ENCODE measurements at regions not wholly inside any gene's neighbourhood (a gene's known extent, or its start where the extent isn't known, plus 50 kb on each side); places are given as distances from the start of the nearest gene placed in this dataset.

- ChIA-PET RAD21 (ENCODE audit: unreplicated experiment) (no interaction called here), SMC1A (ENCODE audit: uncharacterized antibody, unreplicated experiment) (no interaction called here), POLR2A (no interaction called here), CTCF (no interaction called here)
- intact Hi-C loops (cut with micrococcal nuclease; ENCODE audit: unreplicated experiment) (no loop called here), in situ Hi-C loops (cut with MboI) (no loop called here)
- no peaks in the 10 kb centered on the region; the same call in 2 of the 3 replicates for H3K9me3 ChIP-seq (replicated peaks; ENCODE audit: control insufficient read depth, insufficient read depth, low read length)
- no peak overlapping the region for H3K27ac ChIP-seq (ENCODE audit: control insufficient read depth, insufficient read depth)
- H2AFZ ChIP-seq (ENCODE audit: control insufficient read depth, low read depth, low read length) = no peak overlapping the region
- WGBS (ENCODE audit: insufficient coverage, insufficient replicate concordance, low lambda C conversion rate, missing lambda C conversion rate) = 39% methylated on average over 2 of the region's 2 CpGs
- no peaks in the 10 kb centered on the region for H3K36me3 ChIP-seq (ENCODE audit: control insufficient read depth in 2 of 2, insufficient read depth in 2 of 2, low read length in 1 of 2)
- no peaks in the 10 kb centered on the region for H3K79me2 ChIP-seq (ENCODE audit: control insufficient read depth, insufficient read depth, low read length)
- no TSS peak for BruUV-seq (replicated peaks)
- FAIRE-seq (no peak), ATAC-seq (no peak), DNase-seq (ENCODE audit: low read depth, low spot score) (no peak)
- H3K4me3 ChIP-seq = no peak overlapping the region
- H3K4me2 ChIP-seq (ENCODE audit: control insufficient read depth, insufficient read depth) = no peak overlapping the region
- H3K4me1 ChIP-seq (ENCODE audit: control insufficient read depth, insufficient read depth, low read length) = no peaks in the 10 kb centered on the region
- H3K9ac ChIP-seq (ENCODE audit: control insufficient read depth, insufficient read depth, low read length) = no peak overlapping the region
- H3K27me3 ChIP-seq (replicated peaks in 1 of 2; ENCODE audit: control insufficient read depth in 2 of 2, insufficient read depth in 2 of 2, low read length in 1 of 2) = peaks cover 0 to 2% of the 10 kb centered on the region in 2 experiments; a peak in 1 of 4 replicates
- H4K20me1 ChIP-seq (ENCODE audit: control insufficient read depth, insufficient read depth) = no peaks in the 10 kb centered on the region
- TF ChIP-seq EP300 (IDR thresholded peaks at IDR 0.05; ENCODE audit: borderline replicate concordance in 1 of 2, control insufficient read depth in 1 of 2, low read depth in 2 of 2, low read length in 2 of 2) = no peak
- no peak for TF ChIP-seq MYC (IDR thresholded peaks at IDR 0.05; ENCODE audit: insufficient read depth, insufficient read length, insufficient replicate concordance, low read length, severe bottlenecking)
- no peak for TF ChIP-seq RELB (IDR thresholded peaks at IDR 0.05; ENCODE audit: low read depth)
- no peak for TF ChIP-seq WRNIP1 (IDR thresholded peaks at IDR 0.05; ENCODE audit: borderline replicate concordance, low read depth, low read length)
- TF ChIP-seq MEF2B (IDR thresholded peaks at IDR 0.05; ENCODE audit: partially characterized antibody, poor library complexity, severe bottlenecking) = no peak
- no peak for TF ChIP-seq REST (IDR thresholded peaks at IDR 0.05; ENCODE audit: low read depth, low read length)
- TF ChIP-seq GABPA (IDR thresholded peaks at IDR 0.05; ENCODE audit: low read depth) = no peak
- no peak for TF ChIP-seq RB1 (IDR thresholded peaks at IDR 0.05; ENCODE audit: borderline replicate concordance)
- TF ChIP-seq E4F1 (IDR thresholded peaks at IDR 0.05; ENCODE audit: borderline replicate concordance, partially characterized antibody) = no peak
- TF ChIP-seq JUND (IDR thresholded peaks at IDR 0.05; ENCODE audit: low read depth, low read length) = no peak
- TF ChIP-seq FOXK2 (IDR thresholded peaks at IDR 0.05) = no peak
- TF ChIP-seq ZNF384 (IDR thresholded peaks at IDR 0.05; ENCODE audit: borderline replicate concordance, low read depth, low read length) = no peak
- TF ChIP-seq CREM (IDR thresholded peaks at IDR 0.05; ENCODE audit: low read depth) = no peak
- no peak for TF ChIP-seq BHLHE40 (IDR thresholded peaks at IDR 0.05; ENCODE audit: borderline replicate concordance in 1 of 2, low read depth in 2 of 2, low read length in 1 of 2)
- no peak for TF ChIP-seq YBX1 (IDR thresholded peaks at IDR 0.05)
- TF ChIP-seq MLLT1 (IDR thresholded peaks at IDR 0.05) = no peak
Measured at GRCh38 chr5:14082973-14083372, 60.2 kb upstream of the TRIO start.
